ENCODE measurements at regions not wholly inside any gene's neighbourhood (a gene's known extent, or its start where the extent isn't known, plus 50 kb on each side); places are given as distances from the start of the nearest gene placed in this dataset.

DNA sequence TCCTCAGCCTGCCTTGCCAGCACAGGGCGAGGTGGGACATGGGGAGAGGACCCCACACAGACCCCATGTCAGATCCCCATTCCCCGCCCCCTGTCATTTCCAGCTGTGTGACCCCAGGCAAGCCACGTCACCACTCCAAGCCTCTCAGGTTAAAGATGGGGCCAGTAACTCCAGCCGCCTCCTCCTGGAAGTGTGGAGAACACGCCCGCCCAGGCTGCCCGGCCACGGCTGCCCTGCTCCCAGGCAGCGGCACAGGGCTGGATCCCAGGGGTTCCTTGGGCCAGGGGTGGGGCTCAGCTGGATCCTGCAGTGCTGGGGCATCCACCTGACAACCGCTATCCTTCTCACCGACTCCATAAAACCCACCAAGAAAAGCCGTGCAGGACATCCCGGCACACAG is 86.1 kb downstream of the PDGFA start:
- H3K79me1 ChIP-seq (ENCODE audit: low read depth, low read length) = no peaks in the 10 kb centered on the region
- whole genome bisulfite sequencing, 2 donors (ENCODE audit: extremely low coverage in 2 of 2, insufficient read length in 2 of 2, insufficient replicate concordance in 1 of 2) = no CpG with 5 or more reads among the region's 13 CpGs
- H2BK120ac ChIP-seq (ENCODE audit: low read depth, low read length) = peak overlapping the region; percentile 78
- H3K4me3 ChIP-seq (ENCODE audit: low read length in 2 of 2) = no peak overlapping the region
- H2BK12ac ChIP-seq (ENCODE audit: low read length) = peak overlapping the region; percentile 65
- H4K8ac ChIP-seq (ENCODE audit: low read depth, low read length) = no peak overlapping the region
- H3K27me3 ChIP-seq (ENCODE audit: control insufficient read depth in 3 of 3, insufficient read depth in 3 of 3, low read depth in 1 of 3, low read length in 3 of 3) = peaks cover 0 to 26% (median 0%) of the 10 kb centered on the region in 3 experiments
- H3K18ac ChIP-seq (ENCODE audit: low read length) = peak overlapping the region; percentile 65
- no peak overlapping the region for H4K91ac ChIP-seq (ENCODE audit: low read depth, low read length, poor library complexity)
- H3K9me3 ChIP-seq (replicated peaks in 1 of 2; ENCODE audit: control insufficient read depth in 2 of 2, insufficient read depth in 1 of 2, low read depth in 1 of 2, low read length in 2 of 2) = no peaks in the 10 kb centered on the region
- no peak overlapping the region for H3K4me2 ChIP-seq (ENCODE audit: insufficient read depth, low read length, poor library complexity, severe bottlenecking)
- H3K23ac ChIP-seq (ENCODE audit: low read depth, low read length, poor library complexity) = peak overlapping the region; percentile 63
- no peak for DNase-seq (ENCODE audit: low spot score)
- peaks cover 10 to 32% of the 10 kb centered on the region in 2 donors for H3K4me1 ChIP-seq (ENCODE audit: control insufficient read depth in 2 of 2, insufficient read depth in 1 of 2, low read depth in 1 of 2, low read length in 2 of 2)
- no peak overlapping the region for H3K9ac ChIP-seq (ENCODE audit: low read depth, low read length, poor library complexity)
- no peak overlapping the region for H2BK5ac ChIP-seq (ENCODE audit: low read length)
- no peak overlapping the region for H3K27ac ChIP-seq (replicated peaks; ENCODE audit: low read length)
- H2AK5ac ChIP-seq (ENCODE audit: low read depth, low read length) = peak overlapping the region; percentile 96
- H2AFZ ChIP-seq (ENCODE audit: low read length) = no peak overlapping the region
- H3K14ac ChIP-seq (ENCODE audit: low read length) = no peak overlapping the region
- H3K36me3 ChIP-seq (replicated peaks in 1 of 2; ENCODE audit: control insufficient read depth in 2 of 2, insufficient read depth in 2 of 2, low read length in 2 of 2) = no peaks in the 10 kb centered on the region
- no peak overlapping the region for H3K4ac ChIP-seq (ENCODE audit: low read length)
- peak overlapping the region; percentile 81 for H2BK15ac ChIP-seq (ENCODE audit: low read length)

DNA sequence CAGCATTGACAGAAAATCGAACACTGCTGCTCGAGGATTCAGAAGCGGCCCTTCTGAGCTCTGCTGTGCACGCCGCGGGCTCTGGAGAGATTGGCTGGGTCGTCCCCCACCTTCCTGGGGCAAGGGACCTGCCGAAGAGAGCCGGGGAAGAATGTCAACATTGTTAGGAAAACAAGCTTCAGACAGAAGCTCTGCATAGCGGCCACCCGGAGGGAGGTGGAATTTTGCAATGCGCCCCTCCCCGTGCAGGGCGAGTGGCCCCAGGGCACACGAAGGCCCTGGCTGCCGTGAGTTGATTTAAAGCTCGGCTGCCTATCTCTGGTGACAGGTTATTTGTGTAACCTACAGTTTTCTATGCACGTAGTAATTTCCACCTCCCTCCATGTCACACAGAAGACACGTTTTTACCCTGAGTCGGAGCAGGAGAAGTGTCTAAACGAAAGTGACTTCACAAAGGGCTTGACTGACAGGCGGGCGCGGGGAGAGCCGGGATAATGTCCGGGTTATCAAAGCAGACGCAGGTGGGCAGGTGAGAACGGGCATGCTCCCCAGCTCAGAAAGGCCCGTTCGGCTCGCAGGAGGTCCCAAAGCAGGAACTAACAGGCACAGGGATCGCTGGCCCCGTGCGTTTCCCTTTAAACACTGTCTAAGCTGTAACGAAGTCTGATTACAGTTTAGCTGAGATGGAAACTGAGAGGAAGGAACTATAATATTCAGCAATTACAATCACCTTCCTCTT is 84.6 kb downstream of the PDGFA start:
- Histone ChIP-seq H3K4me3 (ENCODE audit: low read length in 2 of 2) (no peak overlapping the region), H2BK5ac (ENCODE audit: low read length) (no peak overlapping the region), H2AFZ (ENCODE audit: low read length) (peak overlapping the region; percentile 62), H4K91ac (ENCODE audit: low read depth, low read length, poor library complexity) (no peak overlapping the region), H3K4ac (ENCODE audit: low read length) (no peak overlapping the region), H3K4me1 (ENCODE audit: control insufficient read depth in 2 of 2, insufficient read depth in 1 of 2, low read depth in 1 of 2, low read length in 2 of 2) (peaks cover 10 to 35% of the 10 kb centered on the region in 2 donors), H3K18ac (ENCODE audit: low read length) (peak overlapping the region; percentile 90), H2BK120ac (ENCODE audit: low read depth, low read length) (no peak overlapping the region), H3K27ac (replicated peaks; ENCODE audit: low read length) (no peak overlapping the region), H3K36me3 (replicated peaks in 1 of 2; ENCODE audit: control insufficient read depth in 2 of 2, insufficient read depth in 2 of 2, low read length in 2 of 2) (no peaks in the 10 kb centered on the region), H3K9me3 (replicated peaks in 1 of 2; ENCODE audit: control insufficient read depth in 2 of 2, insufficient read depth in 1 of 2, low read depth in 1 of 2, low read length in 2 of 2) (no peaks in the 10 kb centered on the region), H3K23ac (ENCODE audit: low read depth, low read length, poor library complexity) (no peak overlapping the region), H3K27me3 (ENCODE audit: control insufficient read depth in 3 of 3, insufficient read depth in 3 of 3, low read depth in 1 of 3, low read length in 3 of 3) (peaks cover 0 to 32% (median 0%) of the 10 kb centered on the region in 3 experiments), H3K14ac (ENCODE audit: low read length) (no peak overlapping the region), H4K8ac (ENCODE audit: low read depth, low read length) (no peak overlapping the region), H3K4me2 (ENCODE audit: insufficient read depth, low read length, poor library complexity, severe bottlenecking) (no peak overlapping the region), H3K9ac (ENCODE audit: low read depth, low read length, poor library complexity) (no peak overlapping the region), H2BK15ac (ENCODE audit: low read length) (peak overlapping the region; percentile 14), H3K79me1 (ENCODE audit: low read depth, low read length) (no peaks in the 10 kb centered on the region), H2BK12ac (ENCODE audit: low read length) (peak overlapping the region; percentile 77), H2AK5ac (ENCODE audit: low read depth, low read length) (peak overlapping the region; percentile 61)
- no peak for DNase-seq (ENCODE audit: low spot score)
- WGBS, 2 donors (ENCODE audit: extremely low coverage in 2 of 2, insufficient read length in 2 of 2, insufficient replicate concordance in 1 of 2) = no CpG with 5 or more reads among the region's 35 CpGs

DNA sequence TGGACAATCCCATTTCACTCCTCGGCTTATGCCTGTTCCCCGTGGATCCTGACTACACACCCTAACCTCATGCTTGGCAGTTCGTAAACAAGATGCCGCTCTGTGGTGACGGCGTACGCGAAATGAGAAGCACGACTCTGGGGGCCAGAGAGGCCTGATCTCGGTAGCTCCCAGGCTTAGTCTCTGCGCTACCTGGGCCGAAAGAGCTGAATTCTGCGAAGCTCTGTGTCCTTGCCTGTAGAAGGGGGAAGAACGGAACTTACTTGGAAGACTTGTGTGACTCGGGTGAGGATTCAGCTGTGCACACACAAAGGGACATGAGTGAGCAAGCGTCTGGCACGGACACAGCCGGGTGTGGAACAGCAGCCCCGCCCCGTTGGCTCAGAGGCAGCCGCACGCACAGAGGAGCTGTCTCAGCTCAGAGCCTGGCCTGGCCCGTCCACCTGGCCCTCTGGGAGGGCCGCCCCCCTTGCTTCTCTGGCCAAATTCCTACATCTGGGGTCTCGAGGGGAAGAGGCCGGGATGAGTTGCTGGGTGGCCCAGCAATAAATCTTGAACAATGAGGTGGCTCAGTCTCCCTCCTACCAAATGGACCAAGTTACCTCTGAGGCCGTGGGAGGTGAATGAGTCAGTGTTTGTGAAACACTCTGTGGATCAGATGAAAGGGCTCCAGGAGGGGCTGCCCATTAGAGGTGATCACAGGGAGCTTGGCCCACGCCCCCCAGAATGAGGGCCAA is 83.8 kb downstream of the PDGFA start:
- Histone ChIP-seq H4K8ac (ENCODE audit: low read depth, low read length) (no peak overlapping the region), H3K4me2 (ENCODE audit: insufficient read depth, low read length, poor library complexity, severe bottlenecking) (no peak overlapping the region), H2AK5ac (ENCODE audit: low read depth, low read length) (peak overlapping the region; percentile 91), H3K23ac (ENCODE audit: low read depth, low read length, poor library complexity) (no peak overlapping the region), H3K36me3 (replicated peaks in 1 of 2; ENCODE audit: control insufficient read depth in 2 of 2, insufficient read depth in 2 of 2, low read length in 2 of 2) (no peaks in the 10 kb centered on the region), H3K18ac (ENCODE audit: low read length) (peak overlapping the region; percentile 91), H3K27ac (replicated peaks; ENCODE audit: low read length) (no peak overlapping the region), H2BK15ac (ENCODE audit: low read length) (peak overlapping the region; percentile 99), H2BK12ac (ENCODE audit: low read length) (peak overlapping the region; percentile 82), H3K27me3 (ENCODE audit: control insufficient read depth in 3 of 3, insufficient read depth in 3 of 3, low read depth in 1 of 3, low read length in 3 of 3) (peaks cover 0 to 32% (median 0%) of the 10 kb centered on the region in 3 experiments), H3K4ac (ENCODE audit: low read length) (no peak overlapping the region), H2BK5ac (ENCODE audit: low read length) (peak overlapping the region; percentile 94), H3K79me1 (ENCODE audit: low read depth, low read length) (no peaks in the 10 kb centered on the region), H3K14ac (ENCODE audit: low read length) (peak overlapping the region; percentile 85), H2AFZ (ENCODE audit: low read length) (no peak overlapping the region), H3K9me3 (replicated peaks in 1 of 2; ENCODE audit: control insufficient read depth in 2 of 2, insufficient read depth in 1 of 2, low read depth in 1 of 2, low read length in 2 of 2) (no peaks in the 10 kb centered on the region), H4K91ac (ENCODE audit: low read depth, low read length, poor library complexity) (no peak overlapping the region), H3K4me3 (ENCODE audit: low read length in 2 of 2) (no peak overlapping the region), H2BK120ac (ENCODE audit: low read depth, low read length) (peak overlapping the region; percentile 95), H3K4me1 (ENCODE audit: control insufficient read depth in 2 of 2, insufficient read depth in 1 of 2, low read depth in 1 of 2, low read length in 2 of 2) (peaks cover 10 to 35% of the 10 kb centered on the region in 2 donors), H3K9ac (ENCODE audit: low read depth, low read length, poor library complexity) (no peak overlapping the region)
- no peak for DNase-seq (ENCODE audit: low spot score)
- no CpG with 5 or more reads among the region's 28 CpGs for WGBS, 2 donors (ENCODE audit: extremely low coverage in 2 of 2, insufficient read length in 2 of 2, insufficient replicate concordance in 1 of 2)

Data from neuronal stem cell (in vitro differentiated cells).